Keratinocyte (primary cell): ENCODE measurements at regions not wholly inside any gene's neighbourhood (a gene's known extent, or its start where the extent isn't known, plus 50 kb on each side); places are given as distances from the start of the nearest gene placed in this dataset.

Experiments used
- CTCF ChIP-seq, 3 experiments: IDR thresholded peaks in 1 of 3; conservative IDR thresholded peaks in 1 of 3; optimal IDR thresholded peaks in 1 of 3; 2 replicates in 2 of 3; 3 replicates in 1 of 3; pipeline versions ENCODE3 to v1.5.1; 2011; ENCODE audit warnings: low read length in 3 of 3, mild to moderate bottlenecking in 3 of 3, moderate library complexity in 2 of 3, control low read depth in 1 of 3, inconsistent platforms in 1 of 3; ENCODE audit not compliant: insufficient read depth in 2 of 3; ENCODE audit errors: extremely low read depth in 1 of 3
- EZH2 ChIP-seq: IDR thresholded peaks from one replicate; pipeline ENCODE4 v1.6.1; 2012; ENCODE audit warnings: inconsistent platforms, mild to moderate bottlenecking, low read length, moderate library complexity

GRCh38 chr11:16468735-16469453 lies 112.5 kb upstream of the SOX6 start:
- TF ChIP-seq EZH2 (no peak), CTCF (optimal IDR thresholded peaks at IDR 0.05 in 1 of 3, IDR thresholded peaks at IDR 0.05 in 1 of 3, conservative IDR thresholded peaks at IDR 0.05 in 1 of 3; ENCODE audit: extremely low read depth in 1 of 3, insufficient read depth in 2 of 3, low read length in 3 of 3) (no peak)
